HUES64 (cell line): ENCODE measurements at regions not wholly inside any gene's neighbourhood (a gene's known extent, or its start where the extent isn't known, plus 50 kb on each side); places are given as distances from the start of the nearest gene placed in this dataset.

Source experiments
- H3K27ac ChIP-seq: 2 replicates; pipeline ENCODE4 v1.7.0; 2013; ENCODE audit warnings: low read depth, low read length, inconsistent platforms
- H3K27me3 ChIP-seq: 2 replicates; pipeline ENCODE4 v1.6.1; 2013; ENCODE audit warnings: mild to moderate bottlenecking, low read length; ENCODE audit not compliant: insufficient read depth
- H3K36me3 ChIP-seq: 2 replicates; pipeline ENCODE4 v1.6.1; 2013; ENCODE audit warnings: mild to moderate bottlenecking, low read length; ENCODE audit not compliant: insufficient read depth
- H3K4me1 ChIP-seq: 2 replicates; pipeline ENCODE4 v1.6.1; 2013; ENCODE audit warnings: mild to moderate bottlenecking, low read length, moderate library complexity; ENCODE audit not compliant: insufficient read depth
- H3K4me3 ChIP-seq: 2 replicates; pipeline ENCODE4 v1.5.1; 2013; ENCODE audit warnings: mild to moderate bottlenecking, low read length, moderate library complexity
- H3K9ac ChIP-seq: 2 replicates; pipeline ENCODE4 v1.6.1; 2013; ENCODE audit warnings: mild to moderate bottlenecking, low read depth, low read length
- H3K9me3 ChIP-seq: 2 replicates; pipeline ENCODE4 v1.6.1; 2013; ENCODE audit warnings: low read depth, low read length; ENCODE audit not compliant: insufficient read depth
- WGBS: fragments of 150-250, 120-280 bp; methylation state at CpG from one replicate; pipeline ENCODE4 v1.1.7; 2013; ENCODE audit warnings: missing lambda C conversion rate; 5-methylcytosine and 5-hydroxymethylcytosine counted together

DNA sequence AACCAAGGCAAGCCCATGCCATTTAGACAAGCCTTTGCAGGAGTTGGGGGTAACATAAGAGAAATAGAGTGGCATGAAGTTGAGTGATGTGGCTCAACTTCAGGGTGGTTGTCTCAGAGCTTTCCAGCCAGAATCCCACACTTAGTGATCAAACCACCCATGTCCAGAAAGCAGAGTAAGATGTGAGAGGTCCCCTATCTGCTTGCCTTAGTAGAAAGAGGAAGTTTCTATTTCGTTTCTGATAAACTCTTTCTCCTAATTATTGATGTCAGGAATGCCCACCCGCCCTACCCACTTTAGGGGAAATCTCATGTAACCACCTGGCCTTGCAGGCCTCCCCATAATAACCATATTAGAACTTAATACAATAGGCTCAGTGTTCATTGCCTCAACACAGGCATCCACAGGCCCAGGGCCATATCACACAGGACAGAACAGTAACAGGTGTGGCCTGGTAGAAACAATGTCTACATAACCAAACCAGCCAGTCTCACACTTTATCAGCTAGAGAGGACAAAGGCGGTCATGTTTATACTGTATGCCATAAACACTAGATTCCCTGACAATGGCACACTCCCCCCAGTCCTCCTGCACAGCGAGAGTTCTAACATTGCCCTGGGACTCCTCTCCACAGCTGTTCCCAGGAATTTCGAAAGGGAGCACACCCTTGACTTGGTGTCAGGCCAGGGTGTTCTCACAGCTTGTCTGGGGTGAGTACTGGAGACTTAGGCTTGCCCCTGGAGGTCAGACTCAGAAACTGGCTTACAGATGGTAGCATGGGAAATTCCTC, 364.4 kb downstream of the CXCL12 start:
- Histone ChIP-seq H3K9ac (no peak overlapping the region), H3K27ac (no peak overlapping the region), H3K4me1 (no peaks in the 10 kb centered on the region; the same call in 1 of the 2 replicates), H3K36me3 (no peaks in the 10 kb centered on the region), H3K9me3 (0 out of 2 replicates have a peak, but pooled peaks cover 2% of the 10 kb centered on the region), H3K27me3 (no peaks in the 10 kb centered on the region), H3K4me3 (no peak overlapping the region)
- 77% methylated on average over 5 of the region's 5 CpGs for WGBS

- H3K9ac ChIP-seq: no peak overlapping the region
- WGBS: 93% methylated on average over 5 of the region's 5 CpGs
- H3K27ac ChIP-seq: no peak overlapping the region
Measured at GRCh38 chr10:44017483-44018145, 367.3 kb downstream of the CXCL12 start.

GRCh38 chr10:44016589-44017482, 368.1 kb downstream of the CXCL12 start:
- Histone ChIP-seq H3K4me1 (no peaks in the 10 kb centered on the region; the same call in 1 of the 2 replicates), H3K9ac (no peak overlapping the region), H3K9me3 (0 out of 2 replicates have a peak, but pooled peaks cover 2% of the 10 kb centered on the region), H3K36me3 (no peaks in the 10 kb centered on the region), H3K27ac (no peak overlapping the region), H3K27me3 (no peaks in the 10 kb centered on the region), H3K4me3 (no peak overlapping the region)
- WGBS: 93% methylated on average over 5 of the region's 5 CpGs

More at GRCh38 chr10:44017483-44018145, 367.3 kb downstream of the CXCL12 start:
- no peaks in the 10 kb centered on the region for H3K36me3 ChIP-seq
- 0 out of 2 replicates have a peak, but pooled peaks cover 2% of the 10 kb centered on the region for H3K9me3 ChIP-seq
- no peaks in the 10 kb centered on the region for H3K27me3 ChIP-seq
- no peaks in the 10 kb centered on the region; the same call in 1 of the 2 replicates for H3K4me1 ChIP-seq
- no peak overlapping the region for H3K4me3 ChIP-seq

DNA sequence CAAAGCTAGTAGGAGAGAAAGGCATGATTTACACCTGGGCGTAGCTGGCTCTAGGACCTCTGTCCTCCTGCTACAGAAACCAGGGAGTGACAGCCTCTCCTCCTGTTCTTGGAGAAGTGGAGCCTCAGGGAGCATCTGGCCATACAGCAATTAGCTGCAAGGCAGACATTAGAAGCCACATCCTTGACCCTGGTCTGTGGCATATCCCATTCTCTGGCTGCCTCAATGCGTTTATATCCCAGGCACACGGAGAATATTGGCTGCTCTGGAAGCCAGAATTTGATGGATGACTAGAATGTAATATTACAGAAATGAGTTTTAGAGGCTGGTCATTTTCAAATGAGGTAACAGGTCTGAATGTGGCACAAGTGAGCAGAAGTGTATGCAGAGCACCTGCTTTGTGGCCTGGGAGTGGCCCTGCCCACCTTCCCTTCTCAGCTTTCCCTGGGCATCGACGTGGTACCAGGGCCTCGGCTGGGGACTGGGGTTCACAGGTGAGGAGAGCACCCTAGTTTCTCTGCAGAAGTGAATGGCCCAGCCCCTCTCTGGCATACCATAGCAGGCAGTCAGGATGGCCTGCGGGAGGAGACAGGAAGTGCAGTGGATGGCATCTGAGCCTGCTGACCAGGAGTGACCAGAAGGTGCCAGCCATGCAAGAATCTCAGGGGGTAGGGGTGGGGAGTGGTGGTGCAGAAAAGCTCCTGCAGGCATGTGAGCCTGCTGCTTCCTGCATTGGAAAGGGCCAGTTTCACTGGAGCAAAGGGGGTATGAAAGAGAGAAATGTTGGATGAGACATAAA, 367.2 kb upstream of the ZNF32 start:
- Histone ChIP-seq H3K9ac (no peak overlapping the region), H3K27ac (no peak overlapping the region), H3K9me3 (0 out of 2 replicates have a peak, but pooled peaks cover 2% of the 10 kb centered on the region), H3K36me3 (no peaks in the 10 kb centered on the region), H3K4me1 (no peaks in the 10 kb centered on the region; the same call in 1 of the 2 replicates), H3K4me3 (no peak overlapping the region), H3K27me3 (no peaks in the 10 kb centered on the region)
- 95% methylated on average over 7 of the region's 7 CpGs for WGBS

DNA sequence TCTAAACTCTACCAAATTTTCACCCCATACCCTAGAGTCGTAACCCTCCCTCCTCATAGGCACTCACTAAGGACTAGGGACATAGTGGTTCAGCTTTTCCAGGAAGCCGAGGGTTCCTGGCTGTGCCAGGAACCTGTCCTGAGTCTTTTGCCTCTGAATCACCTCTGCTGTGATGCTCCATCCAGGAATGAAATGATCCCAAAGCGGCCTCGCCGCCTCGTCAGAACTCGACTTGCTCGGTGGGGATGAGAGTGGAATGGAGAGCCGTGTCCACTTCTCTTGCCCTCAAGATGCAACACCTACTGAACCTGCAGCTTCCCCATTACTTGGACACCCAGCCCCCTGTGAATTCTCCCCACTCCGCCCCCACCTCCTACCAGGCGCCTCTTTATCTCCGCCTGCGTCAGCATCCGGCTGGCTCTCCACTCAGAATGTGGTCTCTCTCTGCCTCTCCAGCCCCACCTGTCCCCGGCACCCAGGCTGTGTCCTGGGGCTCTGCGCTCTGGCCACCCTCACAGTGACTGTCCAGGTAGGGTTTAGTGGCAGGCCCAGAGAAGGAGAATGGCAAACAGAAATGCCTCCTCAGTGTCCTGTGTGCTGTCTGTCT, 366.1 kb upstream of the ZNF32 start:
- no peak overlapping the region for H3K4me3 ChIP-seq
- H3K9me3 ChIP-seq: 0 out of 2 replicates have a peak, but pooled peaks cover 2% of the 10 kb centered on the region
- no peaks in the 10 kb centered on the region for H3K36me3 ChIP-seq
- H3K9ac ChIP-seq: no peak overlapping the region
- H3K4me1 ChIP-seq: no peaks in the 10 kb centered on the region; the same call in 1 of the 2 replicates
- no peak overlapping the region for H3K27ac ChIP-seq
- no peaks in the 10 kb centered on the region for H3K27me3 ChIP-seq
- WGBS: 94% methylated on average over 16 of the region's 16 CpGs

DNA sequence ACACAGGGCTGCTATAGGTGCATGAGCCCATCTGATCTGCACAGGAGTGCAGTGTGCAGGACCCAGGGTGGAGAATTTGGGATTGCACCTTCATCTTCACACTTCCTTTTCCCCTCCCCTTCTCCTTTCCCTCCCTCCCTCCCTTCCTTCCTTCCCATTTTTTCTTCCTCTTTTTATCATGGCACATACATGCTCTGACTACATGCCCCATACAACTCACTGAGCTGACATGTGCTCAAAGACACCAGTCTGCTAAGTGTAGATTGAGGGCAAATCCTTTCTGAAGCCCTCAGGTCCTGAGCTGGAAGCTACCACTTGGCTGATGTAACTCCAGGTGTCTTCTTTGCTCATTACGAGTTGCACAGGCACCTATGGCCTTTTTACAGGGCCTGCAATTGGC, 365.3 kb upstream of the ZNF32 start:
- Histone ChIP-seq H3K9me3 (no peaks in the 10 kb centered on the region), H3K4me3 (no peak overlapping the region), H3K4me1 (no peaks in the 10 kb centered on the region; the same call in 1 of the 2 replicates), H3K9ac (no peak overlapping the region), H3K36me3 (no peaks in the 10 kb centered on the region), H3K27me3 (no peaks in the 10 kb centered on the region), H3K27ac (no peak overlapping the region)
- 87% methylated on average over 1 of the region's 1 CpG for WGBS

- Histone ChIP-seq H3K4me3 (no peak overlapping the region), H3K27ac (no peak overlapping the region), H3K9ac (no peak overlapping the region), H3K27me3 (no peaks in the 10 kb centered on the region), H3K36me3 (no peaks in the 10 kb centered on the region), H3K9me3 (no peaks in the 10 kb centered on the region), H3K4me1 (no peaks in the 10 kb centered on the region; the same call in 1 of the 2 replicates)
- 93% methylated on average over 3 of the region's 3 CpGs for WGBS
Measured at GRCh38 chr10:44012921-44013320, 364.2 kb upstream of the ZNF32 start.

- no peaks in the 10 kb centered on the region for H3K4me1 ChIP-seq
- no peaks in the 10 kb centered on the region for H3K9me3 ChIP-seq
- H3K27me3 ChIP-seq: no peaks in the 10 kb centered on the region
- WGBS: 94% methylated on average over 5 of the region's 5 CpGs
- no peak overlapping the region for H3K4me3 ChIP-seq
- H3K27ac ChIP-seq: no peak overlapping the region
- no peaks in the 10 kb centered on the region for H3K36me3 ChIP-seq
- no peak overlapping the region for H3K9ac ChIP-seq
Measured at GRCh38 chr10:44011603-44011981, 362.9 kb upstream of the ZNF32 start.

- no peak overlapping the region for H3K9ac ChIP-seq
- H3K27ac ChIP-seq: no peak overlapping the region
- WGBS: 86% methylated on average over 2 of the region's 2 CpGs
- H3K36me3 ChIP-seq: no peaks in the 10 kb centered on the region
- H3K4me1 ChIP-seq: no peaks in the 10 kb centered on the region
- no peak overlapping the region for H3K4me3 ChIP-seq
- no peaks in the 10 kb centered on the region for H3K27me3 ChIP-seq
- H3K9me3 ChIP-seq: no peaks in the 10 kb centered on the region
Measured at GRCh38 chr10:44010873-44011602, 362.4 kb upstream of the ZNF32 start.
